GM21360 (cell line): ENCODE measurements at regions not wholly inside any gene's neighbourhood (a gene's known extent, or its start where the extent isn't known, plus 50 kb on each side); places are given as distances from the start of the nearest gene placed in this dataset.

Experiments
- ATAC-seq: cut with Tn5 transposase; IDR thresholded peaks from one replicate; pipeline ENCODE4 v1.9.1; 2021; ENCODE audit warnings: mild to moderate bottlenecking, moderate library complexity; ENCODE audit not compliant: unreplicated experiment

DNA sequence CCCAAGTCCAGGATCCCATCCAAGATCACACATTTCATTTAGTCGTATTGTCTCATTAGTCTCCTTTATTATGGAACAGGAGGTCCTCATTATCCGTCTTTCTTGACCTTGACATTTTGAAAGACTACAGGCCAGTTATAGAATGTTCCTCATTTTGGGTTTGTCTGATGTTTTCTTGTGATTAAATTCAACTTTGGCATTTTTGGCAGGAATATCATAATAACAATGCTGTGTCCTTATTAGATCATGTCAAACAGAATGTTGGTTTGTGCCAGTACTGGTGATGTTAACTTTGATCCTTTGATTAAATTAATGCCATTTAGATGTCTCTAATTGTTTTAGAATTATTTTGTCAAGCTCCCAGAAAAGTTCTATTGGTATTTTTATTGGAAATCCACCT is 106.5 kb upstream of the FRY start:
- ATAC-seq: no peak

DNA sequence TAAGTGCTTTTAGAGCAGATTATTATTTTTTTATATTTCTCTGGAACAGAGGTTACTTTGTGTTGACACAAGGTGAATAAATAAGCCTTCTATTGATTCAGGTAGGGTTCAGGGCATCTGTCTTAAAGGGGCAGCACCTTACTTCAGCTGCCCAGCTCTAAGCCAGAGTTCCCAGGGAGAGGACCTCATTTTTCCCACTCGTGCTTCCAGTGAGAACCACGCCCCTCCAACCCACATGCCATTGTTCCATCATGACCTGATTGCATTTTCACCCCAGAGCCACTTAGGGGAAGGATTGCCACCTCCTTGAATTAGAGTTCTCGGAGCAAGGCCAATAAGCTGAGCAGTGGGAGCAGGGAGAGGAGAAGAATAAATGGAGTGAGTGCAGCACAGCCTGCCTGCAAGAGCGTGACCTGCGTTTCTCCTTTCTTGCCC is 104.3 kb upstream of the FRY start:
- ATAC-seq: no peak

- ATAC-seq: no peak
These were observed 102.4 kb upstream of the FRY start for GRCh38 chr13:31929031-31929770.

DNA sequence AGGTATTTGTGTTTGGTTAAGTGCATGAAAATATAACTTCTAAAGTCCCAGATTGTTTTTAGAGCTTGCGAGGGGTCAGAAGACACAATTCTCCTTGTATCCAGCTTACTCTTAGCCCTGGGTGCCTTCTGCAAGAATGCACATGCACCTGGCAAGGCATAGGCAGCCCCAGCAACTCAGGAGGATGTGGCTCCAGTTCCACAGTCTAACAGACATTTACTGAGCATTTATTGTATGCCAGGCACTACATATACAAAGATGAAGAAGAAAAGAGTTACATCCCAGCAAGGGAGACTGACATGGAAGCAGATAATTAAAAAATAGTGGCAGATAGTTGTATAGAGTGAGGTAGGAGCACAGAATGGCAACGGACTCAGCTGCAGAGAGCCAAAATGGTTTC is 101.1 kb upstream of the FRY start:
- ATAC-seq: peak; percentile 31

GRCh38 chr13:31930901-31931522 is 100.6 kb upstream of the FRY start:
- peak; percentile 99 for ATAC-seq

- ATAC-seq: no peak
These were observed 94.1 kb upstream of the FRY start for GRCh38 chr13:31937436-31937835.

- ATAC-seq: no peak
These were observed 91.5 kb upstream of the FRY start for GRCh38 chr13:31940076-31940475.

GRCh38 chr13:31943591-31943990 is 88.0 kb upstream of the FRY start:
- no peak for ATAC-seq

DNA sequence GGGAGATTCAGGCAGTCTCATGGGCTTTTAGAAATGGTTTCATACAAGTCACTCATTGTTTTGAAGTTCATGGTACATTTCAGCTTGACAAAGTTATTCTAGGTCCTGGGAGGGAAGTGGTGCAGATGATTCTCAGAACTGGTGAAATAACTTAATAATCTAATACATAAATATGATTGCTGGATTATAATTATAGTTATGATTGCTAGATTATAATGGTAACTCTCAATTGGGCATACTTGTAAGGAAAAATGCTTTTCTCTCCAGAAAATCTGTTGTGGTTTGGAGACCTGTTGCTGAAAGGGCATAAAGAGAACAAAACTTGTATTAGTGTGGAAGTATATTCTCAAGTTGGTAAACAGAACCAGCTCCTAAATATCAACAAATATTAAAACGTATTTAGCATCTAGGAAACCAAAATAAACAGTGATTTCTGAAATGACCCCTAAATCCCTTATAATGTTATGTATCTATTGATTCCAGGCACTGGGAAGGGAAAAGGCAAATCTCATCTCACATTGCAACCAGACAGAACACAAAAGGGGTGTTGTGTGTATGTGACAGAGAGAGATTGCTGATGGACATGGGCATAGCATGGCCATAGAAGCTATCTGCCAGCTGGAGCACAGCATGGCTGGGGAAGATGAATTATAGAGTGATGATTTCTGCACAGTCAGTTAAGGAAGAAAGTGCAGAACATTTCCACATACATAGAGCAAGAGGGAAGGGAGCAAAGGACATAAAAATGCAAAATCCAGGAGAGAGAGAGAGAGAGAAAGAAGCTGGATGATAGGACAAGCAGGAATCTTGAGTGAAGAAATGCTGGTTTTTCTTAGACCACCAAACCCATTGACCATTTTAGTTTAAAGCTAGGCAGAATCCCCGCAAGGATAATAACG is 87.1 kb upstream of the FRY start:
- no peak for ATAC-seq

GRCh38 chr13:31945202-31945961 is 86.2 kb upstream of the FRY start:
- no peak for ATAC-seq

- no peak for ATAC-seq
These were observed 85.3 kb upstream of the FRY start for GRCh38 chr13:31946091-31946770.

DNA sequence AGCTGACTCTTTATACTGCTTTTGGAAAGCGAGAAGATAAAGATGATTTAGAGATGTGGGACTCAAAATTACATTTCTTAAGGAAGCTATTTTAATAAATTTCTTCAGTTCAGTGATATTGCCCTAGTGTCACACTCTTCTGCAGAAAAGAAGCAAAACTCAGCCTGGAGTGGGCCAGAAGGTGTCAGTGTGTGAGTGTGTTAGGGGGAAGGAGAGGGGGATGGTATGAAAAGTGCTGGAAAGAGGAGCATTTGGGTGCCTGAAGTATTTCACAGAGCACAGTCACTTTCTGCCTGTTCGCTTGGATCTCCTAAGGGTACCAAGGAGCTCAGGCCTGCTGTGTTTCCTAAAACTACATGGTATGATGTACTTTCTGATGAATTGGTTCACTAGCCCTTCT is 84.5 kb upstream of the FRY start:
- ATAC-seq: no peak

- ATAC-seq: no peak
These were observed 84.1 kb upstream of the FRY start for GRCh38 chr13:31947506-31947905.

DNA sequence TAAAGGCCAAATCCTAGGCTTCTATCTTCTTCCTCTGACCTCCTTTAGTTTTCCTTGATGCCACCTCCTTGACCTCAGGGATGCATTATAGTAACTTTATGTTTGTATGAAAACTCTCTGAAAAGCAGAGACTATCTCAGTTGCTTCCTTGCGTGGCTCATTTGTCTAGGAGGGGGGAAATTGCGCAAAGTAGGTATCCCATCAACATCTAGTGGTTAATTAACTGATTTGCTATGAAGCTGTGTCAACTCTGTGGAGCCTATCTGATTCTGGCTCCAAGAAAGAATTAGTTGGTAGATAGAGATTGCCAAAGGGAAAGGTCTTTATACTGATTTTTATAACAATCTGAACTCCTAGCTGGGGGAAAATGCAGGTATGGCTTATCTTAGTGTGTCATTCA is 82.1 kb upstream of the FRY start:
- no peak for ATAC-seq

DNA sequence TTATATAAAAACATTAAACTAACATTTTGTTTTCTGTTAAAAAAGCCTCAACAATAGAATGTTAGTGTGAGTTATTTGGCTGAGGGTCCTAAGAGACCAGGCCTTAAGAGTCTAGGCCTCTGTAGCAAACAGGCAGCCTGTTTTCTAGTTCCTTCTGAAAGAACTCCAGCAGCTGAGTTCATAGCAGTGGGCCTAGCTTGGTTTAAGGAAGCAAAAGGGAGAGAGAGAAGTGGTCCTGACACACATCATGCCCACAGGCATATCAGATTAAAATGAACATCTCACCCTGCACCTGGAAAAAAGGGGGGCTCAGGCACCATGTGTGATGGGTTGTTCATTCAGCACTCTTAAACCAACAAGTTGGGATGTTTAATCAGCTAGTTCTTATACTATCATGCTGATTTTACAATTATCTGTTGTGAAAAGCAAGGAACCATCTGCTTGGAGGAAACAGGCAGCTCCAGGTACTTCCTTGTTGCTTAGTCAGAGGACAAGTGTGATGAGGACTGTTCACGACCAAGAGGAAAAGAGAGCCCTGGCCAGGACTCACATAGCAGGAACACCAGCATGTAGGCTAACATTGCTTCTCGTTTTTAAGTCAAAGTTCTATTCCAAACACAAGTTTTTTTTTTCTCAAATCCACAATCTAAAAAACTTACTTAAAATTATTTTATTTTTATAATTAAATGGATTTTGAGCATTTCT is 81.3 kb upstream of the FRY start:
- no peak for ATAC-seq

DNA sequence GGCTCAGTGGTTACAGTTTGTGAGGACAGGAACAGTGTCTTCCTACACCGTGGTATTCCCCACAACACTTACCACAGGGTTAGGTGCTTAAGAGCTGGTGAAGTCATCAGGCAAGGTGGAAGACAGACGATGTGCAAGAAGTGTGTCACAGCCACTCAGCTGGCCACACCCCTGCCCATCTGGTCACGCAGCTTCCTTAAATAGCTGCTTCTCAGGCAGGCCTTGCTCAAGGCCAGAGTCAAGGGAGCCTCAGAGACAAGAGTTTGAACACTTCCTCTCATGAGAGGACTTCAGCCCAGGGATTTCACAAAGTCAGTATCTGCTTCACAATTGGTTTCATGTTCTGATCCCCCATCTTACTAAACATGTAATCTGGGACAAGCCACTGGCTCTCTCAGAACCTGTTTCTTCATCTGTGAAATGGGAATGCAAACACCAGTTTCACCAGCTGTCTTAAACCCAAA is 80.3 kb upstream of the FRY start:
- peak; percentile 92 for ATAC-seq

- ATAC-seq: no peak
These were observed 78.8 kb upstream of the FRY start for GRCh38 chr13:31952641-31953380.

DNA sequence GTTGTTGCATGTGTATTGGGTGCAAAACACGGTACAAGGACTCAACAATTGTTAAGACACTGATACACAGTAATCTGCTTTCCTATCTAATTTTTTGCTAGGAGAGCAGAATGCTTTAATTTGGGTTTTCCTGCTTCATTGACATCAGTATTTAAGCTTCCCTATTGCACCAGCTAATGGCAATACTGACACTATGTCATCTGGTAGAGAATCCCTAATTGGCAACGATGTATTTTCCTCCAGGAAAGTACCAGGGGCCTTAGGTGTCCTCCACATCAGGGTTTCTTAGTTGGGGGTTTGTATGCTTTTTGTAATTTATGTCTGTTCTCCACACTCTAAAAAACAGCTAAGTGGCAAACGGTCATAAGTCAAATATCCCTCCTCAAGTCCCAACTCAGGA is 76.5 kb upstream of the FRY start:
- ATAC-seq: no peak

DNA sequence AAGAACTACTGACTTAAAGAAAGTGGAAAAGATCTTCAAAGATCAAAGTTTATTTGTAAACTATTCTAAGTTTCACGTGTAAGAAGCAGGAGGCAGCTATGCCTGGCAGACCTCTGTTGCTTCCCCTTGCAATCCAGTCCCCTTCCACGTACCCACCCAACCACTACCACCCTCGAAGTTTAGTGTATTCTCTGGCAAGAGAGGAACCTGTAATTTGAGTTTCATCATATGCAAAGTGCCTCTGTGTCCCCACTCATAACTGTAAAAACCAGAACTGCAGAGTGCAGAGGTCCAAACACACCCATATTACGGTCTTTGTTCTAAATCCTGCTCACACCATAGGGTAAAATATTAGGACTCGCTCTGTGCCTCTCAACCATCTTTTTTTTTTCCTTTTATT is 75.8 kb upstream of the FRY start:
- no peak for ATAC-seq
